Mesodermal cell (in vitro differentiated cells): ENCODE measurements at regions not wholly inside any gene's neighbourhood (a gene's known extent, or its start where the extent isn't known, plus 50 kb on each side); places are given as distances from the start of the nearest gene placed in this dataset.

Source experiments
- H3K27ac ChIP-seq: 2 replicates; pipeline ENCODE4 v1.7.0; 2013; ENCODE audit warnings: mild to moderate bottlenecking, low read depth, low read length, moderate library complexity; ENCODE audit not compliant: severe bottlenecking
- H3K36me3 ChIP-seq: 2 replicates; pipeline ENCODE4 v1.7.1; 2013; ENCODE audit warnings: mild to moderate bottlenecking, low read length, moderate library complexity; ENCODE audit not compliant: control insufficient read depth, insufficient read depth
- H3K4me1 ChIP-seq: one replicate; pipeline ENCODE4 v1.7.1; 2013; ENCODE audit warnings: mild to moderate bottlenecking, low read length; ENCODE audit not compliant: insufficient read depth, control insufficient read depth, poor library complexity, severe bottlenecking
- H3K4me3 ChIP-seq: 2 replicates; pipeline ENCODE4 v1.7.0; 2013; ENCODE audit warnings: low read length, control low read depth, mild to moderate bottlenecking; ENCODE audit not compliant: insufficient read depth, poor library complexity, severe bottlenecking; ENCODE audit errors: extremely low read depth
- H3K9me3 ChIP-seq: 2 replicates; pipeline ENCODE4 v1.7.1; 2013; ENCODE audit warnings: mild to moderate bottlenecking, low read length, moderate library complexity; ENCODE audit not compliant: control insufficient read depth
- WGBS, 2 experiments: methylation state at CpG; one replicate each; pipeline ENCODE4 v1.1.5; 2013; ENCODE audit warnings: missing lambda C conversion rate in 2 of 2; ENCODE audit not compliant: insufficient coverage in 2 of 2; 5-methylcytosine and 5-hydroxymethylcytosine counted together

- Histone ChIP-seq H3K27ac (no peak overlapping the region), H3K9me3 (no peaks in the 10 kb centered on the region), H3K4me3 (no peak overlapping the region), H3K36me3 (no peaks in the 10 kb centered on the region), H3K4me1 (no peaks in the 10 kb centered on the region)
- WGBS, 2 experiments: 96 to 100% methylated on average over 2 of the region's 7 CpGs
Observed at GRCh38 chr5:164561933-164562872, 1056.8 kb downstream of the MAT2B start.

- 100% methylated on average over 1 of the region's 1 CpG; no CpG with 5 or more reads in 1 of the 2 experiments for WGBS, 2 experiments
- Histone ChIP-seq H3K4me1 (no peaks in the 10 kb centered on the region), H3K36me3 (no peaks in the 10 kb centered on the region), H3K4me3 (no peak overlapping the region), H3K9me3 (no peaks in the 10 kb centered on the region), H3K27ac (no peak overlapping the region)
Observed at GRCh38 chr5:164563370-164563769, 1058.0 kb downstream of the MAT2B start.

DNA sequence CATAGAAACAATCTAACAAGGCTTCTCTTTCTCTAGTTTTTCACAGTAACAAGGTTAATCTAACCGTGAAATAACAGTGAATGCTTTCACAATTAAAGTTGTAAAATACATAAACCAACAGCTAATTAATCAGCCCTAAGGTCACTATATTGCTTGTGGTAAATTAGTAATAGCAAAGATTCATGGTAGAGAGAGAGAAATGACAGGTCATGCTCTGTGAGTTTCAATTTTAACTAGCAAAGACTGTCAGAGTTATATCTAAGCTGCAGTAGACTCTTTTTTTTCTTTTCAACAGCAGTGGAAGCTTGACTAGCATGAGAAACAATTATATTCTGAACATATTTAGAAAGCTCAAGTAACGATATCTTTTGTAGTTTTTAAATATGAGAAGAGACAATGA is 1068.0 kb downstream of the MAT2B start:
- Histone ChIP-seq H3K4me3 (no peak overlapping the region), H3K36me3 (no peaks in the 10 kb centered on the region), H3K4me1 (no peaks in the 10 kb centered on the region), H3K9me3 (no peaks in the 10 kb centered on the region), H3K27ac (no peak overlapping the region)
- no CpG with 5 or more reads among the region's 2 CpGs for whole genome bisulfite sequencing, 2 experiments

DNA sequence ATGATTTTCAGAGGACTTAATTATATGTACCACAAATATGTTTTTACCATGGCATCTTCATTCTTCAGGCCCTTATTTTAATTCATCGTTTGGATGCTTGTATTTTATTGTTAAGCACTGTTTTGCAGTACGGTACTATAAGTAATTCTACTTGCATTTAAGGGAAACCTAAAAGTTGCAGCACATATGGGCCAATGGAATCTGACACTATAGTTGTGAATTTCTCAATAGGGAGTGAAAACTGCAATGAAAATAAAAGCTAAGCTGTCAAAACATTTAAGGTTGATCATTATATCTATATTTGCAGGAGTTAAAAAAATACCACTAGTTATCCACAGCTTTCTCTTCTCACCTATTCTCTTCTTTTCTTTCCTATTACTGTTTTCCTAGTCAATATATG is 1071.8 kb downstream of the MAT2B start:
- Histone ChIP-seq H3K36me3 (no peaks in the 10 kb centered on the region), H3K4me1 (no peaks in the 10 kb centered on the region), H3K4me3 (no peak overlapping the region), H3K9me3 (no peaks in the 10 kb centered on the region), H3K27ac (no peak overlapping the region)
- WGBS, 2 experiments: no CpG with 5 or more reads among the region's 2 CpGs

- H3K4me1 ChIP-seq: no peaks in the 10 kb centered on the region
- WGBS, 2 experiments: no CpG with 5 or more reads among the region's 2 CpGs
- no peaks in the 10 kb centered on the region for H3K9me3 ChIP-seq
- no peak overlapping the region for H3K4me3 ChIP-seq
- no peak overlapping the region for H3K27ac ChIP-seq
- H3K36me3 ChIP-seq: no peaks in the 10 kb centered on the region
Observed at GRCh38 chr5:164577742-164578141, 1072.3 kb downstream of the MAT2B start.

DNA sequence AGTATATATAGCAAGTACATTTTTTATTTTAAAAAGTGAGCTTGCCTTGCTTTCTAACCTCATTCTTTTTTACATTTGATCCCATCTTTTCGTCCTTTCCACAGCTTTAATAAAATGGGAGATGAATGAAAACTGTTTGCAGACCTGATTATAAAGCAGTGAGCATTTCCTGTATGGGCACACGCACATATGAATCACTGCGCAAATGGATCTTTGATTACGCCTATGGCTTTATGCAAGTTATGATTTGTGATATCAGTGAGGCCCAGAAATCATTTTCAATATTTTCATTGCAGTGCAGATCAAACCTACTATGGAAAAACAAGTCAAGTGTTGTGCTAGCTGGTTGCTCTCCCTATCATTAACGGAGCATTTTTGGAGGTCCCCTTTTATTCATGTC is 1073.0 kb downstream of the MAT2B start:
- no peak overlapping the region for H3K4me3 ChIP-seq
- WGBS, 2 experiments: 100% methylated on average over 2 of the region's 5 CpGs

DNA sequence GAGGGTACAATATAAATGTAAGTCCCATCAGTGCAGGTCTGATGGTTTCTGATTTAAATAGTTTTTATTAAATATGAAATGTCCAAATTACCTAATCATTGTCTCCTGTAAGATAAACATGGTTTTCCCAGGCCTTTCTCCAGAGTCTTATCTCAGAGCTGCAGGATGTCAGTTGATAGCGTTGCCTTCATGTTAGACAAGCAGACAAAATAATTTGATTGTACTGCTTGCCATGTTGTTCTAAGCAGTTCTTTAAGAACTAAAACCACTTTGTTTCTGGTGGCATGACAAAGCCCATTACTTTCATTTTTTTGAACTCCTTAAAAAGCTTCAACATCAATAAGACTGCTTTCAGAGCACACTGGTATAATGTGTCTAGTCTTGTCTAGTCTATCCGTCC is 1073.5 kb downstream of the MAT2B start:
- Histone ChIP-seq H3K4me1 (no peaks in the 10 kb centered on the region), H3K4me3 (no peak overlapping the region), H3K27ac (no peak overlapping the region), H3K36me3 (no peaks in the 10 kb centered on the region), H3K9me3 (no peaks in the 10 kb centered on the region)
- WGBS, 2 experiments: 100% methylated on average over 2 of the region's 2 CpGs; no CpG with 5 or more reads in 1 of the 2 experiments

More for the DNA sequence above, 1073.0 kb downstream of the MAT2B start:
- Histone ChIP-seq H3K4me1 (no peaks in the 10 kb centered on the region), H3K9me3 (no peaks in the 10 kb centered on the region), H3K36me3 (no peaks in the 10 kb centered on the region), H3K27ac (no peak overlapping the region)

GRCh38 chr5:164580155-164580554 is 1074.7 kb downstream of the MAT2B start:
- H3K27ac ChIP-seq: no peak overlapping the region
- no peaks in the 10 kb centered on the region for H3K9me3 ChIP-seq
- H3K4me3 ChIP-seq: no peak overlapping the region
- H3K36me3 ChIP-seq: no peaks in the 10 kb centered on the region
- H3K4me1 ChIP-seq: no peaks in the 10 kb centered on the region
- 73% methylated on average over 2 of the region's 2 CpGs; no CpG with 5 or more reads in 1 of the 2 experiments for WGBS, 2 experiments

GRCh38 chr5:164581889-164582288 is 1076.5 kb downstream of the MAT2B start:
- WGBS, 2 experiments: 92 to 100% methylated on average over 1 to 2 of the region's 2 CpGs
- Histone ChIP-seq H3K4me3 (no peak overlapping the region), H3K4me1 (no peaks in the 10 kb centered on the region), H3K36me3 (no peaks in the 10 kb centered on the region), H3K9me3 (no peaks in the 10 kb centered on the region), H3K27ac (no peak overlapping the region)

- no peak overlapping the region for H3K4me3 ChIP-seq
- no peak overlapping the region for H3K27ac ChIP-seq
- no peaks in the 10 kb centered on the region for H3K4me1 ChIP-seq
- no peaks in the 10 kb centered on the region for H3K36me3 ChIP-seq
- H3K9me3 ChIP-seq: no peaks in the 10 kb centered on the region
Observed at GRCh38 chr5:164593982-164594381, 1088.6 kb downstream of the MAT2B start.

- Histone ChIP-seq H3K4me3 (no peak overlapping the region), H3K36me3 (no peaks in the 10 kb centered on the region), H3K9me3 (no peaks in the 10 kb centered on the region), H3K4me1 (no peaks in the 10 kb centered on the region), H3K27ac (no peak overlapping the region)
- no CpG with 5 or more reads among the region's 5 CpGs for WGBS, 2 experiments
Observed at GRCh38 chr5:164597293-164597900, 1092.0 kb downstream of the MAT2B start.
